GM12875 (cell line): ENCODE measurements at regions not wholly inside any gene's neighbourhood (a gene's known extent, or its start where the extent isn't known, plus 50 kb on each side); places are given as distances from the start of the nearest gene placed in this dataset.

Source experiments
- H3K4me3 ChIP-seq: one replicate; pipeline ENCODE4 v1.5.1; 2011; ENCODE audit warnings: low read depth, low read length, control low read depth
- TF ChIP-seq, protein P1 (sequence below): IDR thresholded peaks from 2 replicates; pipeline ENCODE4 v1.5.1; 2011; ENCODE audit warnings: low read depth, mild to moderate bottlenecking, control low read depth, inconsistent platforms, low read length, moderate library complexity, borderline replicate concordance; ENCODE audit not compliant: insufficient read depth

DNA sequence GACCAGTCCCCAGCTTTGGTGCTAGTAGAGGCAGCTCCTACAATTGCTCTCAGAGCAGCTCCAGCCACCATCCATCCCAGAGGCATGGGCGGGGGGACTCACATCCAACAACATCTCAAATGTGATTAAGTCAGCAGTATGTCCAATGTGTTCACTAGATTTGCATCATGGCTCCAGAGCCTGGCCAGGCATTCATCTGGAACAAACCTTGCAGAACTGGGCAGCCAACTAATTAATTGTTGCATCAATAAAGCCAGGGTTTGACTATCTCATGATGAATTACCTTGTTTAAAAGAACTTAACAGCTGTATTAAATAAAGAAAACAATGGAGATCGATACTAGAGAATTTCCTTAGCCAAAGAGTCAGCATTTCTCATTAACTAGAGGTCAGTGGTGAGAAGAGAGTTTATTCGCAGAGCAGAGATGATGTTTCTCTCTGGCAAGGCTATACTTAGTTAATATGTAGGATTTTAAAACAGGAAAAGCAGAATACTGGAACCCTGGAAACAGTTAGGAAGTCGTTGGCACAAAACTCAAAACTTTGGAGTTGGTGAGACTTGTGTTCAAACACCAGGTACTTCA, 494.4 kb downstream of the GRIN2A start:
- TF ChIP-seq, protein P1, sequence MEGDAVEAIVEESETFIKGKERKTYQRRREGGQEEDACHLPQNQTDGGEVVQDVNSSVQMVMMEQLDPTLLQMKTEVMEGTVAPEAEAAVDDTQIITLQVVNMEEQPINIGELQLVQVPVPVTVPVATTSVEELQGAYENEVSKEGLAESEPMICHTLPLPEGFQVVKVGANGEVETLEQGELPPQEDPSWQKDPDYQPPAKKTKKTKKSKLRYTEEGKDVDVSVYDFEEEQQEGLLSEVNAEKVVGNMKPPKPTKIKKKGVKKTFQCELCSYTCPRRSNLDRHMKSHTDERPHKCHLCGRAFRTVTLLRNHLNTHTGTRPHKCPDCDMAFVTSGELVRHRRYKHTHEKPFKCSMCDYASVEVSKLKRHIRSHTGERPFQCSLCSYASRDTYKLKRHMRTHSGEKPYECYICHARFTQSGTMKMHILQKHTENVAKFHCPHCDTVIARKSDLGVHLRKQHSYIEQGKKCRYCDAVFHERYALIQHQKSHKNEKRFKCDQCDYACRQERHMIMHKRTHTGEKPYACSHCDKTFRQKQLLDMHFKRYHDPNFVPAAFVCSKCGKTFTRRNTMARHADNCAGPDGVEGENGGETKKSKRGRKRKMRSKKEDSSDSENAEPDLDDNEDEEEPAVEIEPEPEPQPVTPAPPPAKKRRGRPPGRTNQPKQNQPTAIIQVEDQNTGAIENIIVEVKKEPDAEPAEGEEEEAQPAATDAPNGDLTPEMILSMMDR: no peak
- H3K4me3 ChIP-seq: no peak overlapping the region

DNA sequence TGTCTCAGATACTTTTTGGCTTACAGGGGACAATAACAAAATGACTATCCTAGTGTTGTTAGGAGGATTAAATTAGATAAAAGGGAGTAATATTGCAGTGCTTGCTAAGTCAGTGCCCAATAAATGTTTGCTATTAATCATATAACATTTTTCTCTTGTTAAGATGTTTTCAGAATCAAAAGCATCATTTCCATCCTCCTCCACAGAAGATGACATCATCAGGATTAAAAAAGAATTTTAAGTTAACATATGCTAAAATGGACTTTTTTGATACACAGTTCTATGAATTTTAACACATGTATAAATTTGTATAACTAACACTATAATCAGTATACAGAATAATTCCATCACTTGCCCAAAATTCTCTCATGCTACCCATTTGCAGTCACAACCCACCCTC, 492.6 kb downstream of the GRIN2A start:
- H3K4me3 ChIP-seq: no peak overlapping the region
- TF ChIP-seq, protein P1: no peak

DNA sequence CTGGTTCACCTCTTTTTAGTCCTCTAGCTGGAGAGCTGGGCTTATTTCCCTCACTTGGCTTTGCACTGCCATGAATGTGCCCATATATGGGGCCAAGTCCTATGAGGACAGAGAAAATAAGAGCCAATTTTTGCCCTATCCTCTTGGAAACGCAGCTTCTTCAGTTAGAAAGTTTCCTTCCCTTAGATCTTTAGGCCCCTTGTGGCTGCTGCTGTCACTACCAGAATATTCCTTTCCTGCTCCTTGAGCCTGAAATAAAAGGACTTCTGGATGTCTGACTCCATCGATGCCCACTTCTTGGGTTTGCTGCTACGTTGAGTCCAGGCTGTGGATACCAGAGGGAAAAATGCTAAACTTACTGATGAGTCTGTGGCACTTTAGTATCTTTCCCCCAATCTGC, 487.1 kb downstream of the GRIN2A start:
- no peak overlapping the region for H3K4me3 ChIP-seq
- TF ChIP-seq, protein P1: no peak
